ENCODE measurements at regions not wholly inside any gene's neighbourhood (a gene's known extent, or its start where the extent isn't known, plus 50 kb on each side); places are given as distances from the start of the nearest gene placed in this dataset.
"Not testable (repeated sequence)": the region's sequence is repeated elsewhere in the genome, so short reads cannot be mapped to it uniquely, and the experiment has no call there.

DNA sequence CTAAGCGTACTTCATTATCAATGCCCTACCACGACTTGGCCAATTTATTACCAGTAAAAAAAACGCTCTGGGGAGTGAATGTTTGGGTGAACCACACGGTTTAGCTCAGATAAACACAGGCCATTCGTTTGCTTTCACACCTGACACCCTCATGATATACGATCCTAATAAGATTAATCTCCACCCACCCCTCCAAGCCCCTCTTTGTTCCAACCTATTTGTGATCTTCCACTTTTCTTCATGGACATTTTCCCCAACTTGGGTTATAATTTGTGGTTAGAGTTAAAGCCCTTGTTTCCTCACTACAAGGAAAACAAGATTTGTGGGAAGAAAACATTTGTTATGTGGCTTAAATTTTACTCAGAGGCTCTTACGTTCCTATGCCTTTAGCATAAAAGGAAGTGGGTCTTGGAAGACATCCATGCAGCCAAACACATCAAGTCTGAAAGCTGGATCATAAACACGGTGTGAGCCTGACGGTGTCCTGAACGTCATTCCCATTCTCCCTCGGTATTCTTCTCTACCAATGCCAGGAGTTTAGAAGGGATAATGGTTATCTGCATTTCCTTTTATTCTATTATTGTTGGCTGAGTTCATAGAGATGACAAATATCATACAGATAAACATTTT is 518.9 kb downstream of the NR2F2 start:
- H3K79me2 ChIP-seq (ENCODE audit: control insufficient read depth, insufficient read depth, low read length, unreplicated experiment): no peaks in the 10 kb centered on the region
- peak overlapping the region; percentile 63 for H3K27ac ChIP-seq (ENCODE audit: low read depth, low read length)
- H3K4me1 ChIP-seq (ENCODE audit: control insufficient read depth, insufficient read depth, low read length, unreplicated experiment): peaks cover 34% of the 10 kb centered on the region
- H2AFZ ChIP-seq (ENCODE audit: low read length, unreplicated experiment): peak overlapping the region; percentile 67
- H3K36me3 ChIP-seq (ENCODE audit: insufficient read depth, low read length): no peaks in the 10 kb centered on the region
- H3K4me3 ChIP-seq (ENCODE audit: low read depth, low read length): no peak overlapping the region
- H3K27me3 ChIP-seq (ENCODE audit: insufficient read depth, low read length): no peaks in the 10 kb centered on the region

DNA sequence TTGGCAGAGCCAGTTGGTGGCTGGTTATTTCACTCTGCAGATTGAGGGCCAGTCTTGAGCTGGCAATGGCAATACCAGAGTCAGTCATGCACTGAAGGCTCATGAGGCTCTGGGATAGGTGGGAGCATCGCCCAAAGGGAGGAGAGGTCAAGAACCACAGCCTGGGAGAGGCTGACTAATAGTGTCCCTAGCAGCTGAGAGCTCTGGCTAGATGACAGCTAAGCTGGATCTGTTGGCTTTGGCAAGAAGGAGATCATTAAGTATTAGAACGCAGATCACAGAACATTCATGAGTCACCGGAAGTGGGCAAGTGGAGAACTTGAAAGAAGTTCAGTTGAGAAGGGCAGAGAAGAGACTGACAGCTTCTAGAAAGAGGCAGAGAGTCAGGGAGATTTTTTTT is 521.1 kb downstream of the NR2F2 start:
- Histone ChIP-seq H3K4me1 (ENCODE audit: control insufficient read depth, insufficient read depth, low read length, unreplicated experiment) (peaks cover 34% of the 10 kb centered on the region), H3K4me3 (ENCODE audit: low read depth, low read length) (peak overlapping the region; percentile 23; the same call in 1 of the 2 replicates), H3K79me2 (ENCODE audit: control insufficient read depth, insufficient read depth, low read length, unreplicated experiment) (no peaks in the 10 kb centered on the region), H2AFZ (ENCODE audit: low read length, unreplicated experiment) (peak overlapping the region; percentile 10), H3K27ac (ENCODE audit: low read depth, low read length) (peak overlapping the region; percentile 80), H3K36me3 (ENCODE audit: insufficient read depth, low read length) (no peaks in the 10 kb centered on the region), H3K27me3 (ENCODE audit: insufficient read depth, low read length) (no peaks in the 10 kb centered on the region)

DNA sequence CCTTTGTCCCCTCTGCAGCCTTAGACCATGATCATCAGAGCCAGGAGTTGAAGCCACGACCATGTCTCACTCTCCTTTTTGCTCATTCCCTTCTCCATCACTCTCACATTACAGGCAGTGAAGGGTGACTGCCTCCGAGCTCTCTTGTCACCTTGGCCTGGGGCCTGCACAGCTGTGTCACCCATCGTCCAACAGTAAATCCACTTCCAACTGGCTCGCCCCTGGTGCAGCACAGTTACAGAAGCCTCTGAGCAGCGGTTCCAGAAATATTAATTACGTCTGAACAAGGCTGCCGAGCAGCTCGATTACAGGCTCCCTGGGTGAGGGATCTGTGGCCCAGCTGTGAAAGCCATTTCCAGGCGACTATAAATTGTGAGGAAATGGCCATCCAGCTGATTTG is 528.2 kb downstream of the NR2F2 start:
- H3K36me3 ChIP-seq (ENCODE audit: insufficient read depth, low read length): no peaks in the 10 kb centered on the region
- no peaks in the 10 kb centered on the region; the same call in 1 of the 2 replicates for H3K27me3 ChIP-seq (ENCODE audit: insufficient read depth, low read length)
- no peak overlapping the region for H3K4me3 ChIP-seq (ENCODE audit: low read depth, low read length)
- no peak overlapping the region for H2AFZ ChIP-seq (ENCODE audit: low read length, unreplicated experiment)
- no peak overlapping the region for H3K27ac ChIP-seq (ENCODE audit: low read depth, low read length)
- no peaks in the 10 kb centered on the region for H3K79me2 ChIP-seq (ENCODE audit: control insufficient read depth, insufficient read depth, low read length, unreplicated experiment)
- no peaks in the 10 kb centered on the region for H3K4me1 ChIP-seq (ENCODE audit: control insufficient read depth, insufficient read depth, low read length, unreplicated experiment)

DNA sequence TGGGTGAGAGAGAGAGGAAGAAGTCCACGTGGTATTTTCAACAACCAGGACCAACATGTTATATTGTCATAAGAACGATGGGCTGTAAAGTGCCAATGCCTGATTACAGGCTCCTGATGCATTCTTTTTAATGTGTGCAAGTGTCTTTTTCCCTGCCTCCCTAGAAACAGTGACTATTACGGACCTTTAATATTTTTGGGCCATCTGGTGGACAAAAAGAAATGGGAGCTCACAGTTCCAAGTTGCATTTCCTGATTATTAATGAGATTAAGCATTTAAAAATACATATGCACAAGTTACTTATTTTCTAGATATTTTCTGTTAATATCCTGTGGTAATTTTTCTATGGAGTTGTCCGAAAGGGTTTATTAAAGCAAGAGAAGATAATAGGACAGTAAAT is 530.2 kb downstream of the NR2F2 start:
- H3K27me3 ChIP-seq (ENCODE audit: insufficient read depth, low read length): no peaks in the 10 kb centered on the region; the same call in 1 of the 2 replicates
- no peak overlapping the region for H3K4me3 ChIP-seq (ENCODE audit: low read depth, low read length)
- H3K79me2 ChIP-seq (ENCODE audit: control insufficient read depth, insufficient read depth, low read length, unreplicated experiment): no peaks in the 10 kb centered on the region
- H3K4me1 ChIP-seq (ENCODE audit: control insufficient read depth, insufficient read depth, low read length, unreplicated experiment): no peaks in the 10 kb centered on the region
- H3K27ac ChIP-seq (ENCODE audit: low read depth, low read length): no peak overlapping the region
- H3K36me3 ChIP-seq (ENCODE audit: insufficient read depth, low read length): no peaks in the 10 kb centered on the region
- H2AFZ ChIP-seq (ENCODE audit: low read length, unreplicated experiment): no peak overlapping the region

DNA sequence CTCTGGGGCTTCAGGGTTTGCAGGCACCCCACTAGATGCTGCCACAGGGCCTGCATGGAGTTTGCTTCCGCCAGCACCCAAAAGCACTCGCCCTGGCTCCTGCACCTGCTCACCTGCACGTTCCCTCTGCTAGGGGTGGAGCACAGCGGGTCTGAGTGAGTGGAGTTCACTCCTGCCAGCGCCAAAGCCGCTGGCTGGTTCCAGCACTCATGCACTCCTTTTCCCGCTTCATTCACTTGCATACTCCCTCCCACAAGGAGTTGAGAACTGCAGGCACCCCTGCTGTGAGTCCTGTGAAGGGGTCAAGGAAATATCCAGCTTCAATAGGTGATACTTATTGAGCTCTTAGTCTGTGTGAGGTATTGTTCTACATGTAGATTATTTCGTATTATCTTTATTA is 537.5 kb downstream of the NR2F2 start:
- Histone ChIP-seq H3K79me2 (ENCODE audit: control insufficient read depth, insufficient read depth, low read length, unreplicated experiment) (no peaks in the 10 kb centered on the region), H3K27me3 (ENCODE audit: insufficient read depth, low read length) (no peaks in the 10 kb centered on the region; the same call in 1 of the 2 replicates), H3K27ac (ENCODE audit: low read depth, low read length) (no peak overlapping the region), H3K4me1 (ENCODE audit: control insufficient read depth, insufficient read depth, low read length, unreplicated experiment) (peaks cover 13% of the 10 kb centered on the region), H3K4me3 (ENCODE audit: low read depth, low read length) (no peak overlapping the region), H2AFZ (ENCODE audit: low read length, unreplicated experiment) (no peak overlapping the region), H3K36me3 (ENCODE audit: insufficient read depth, low read length) (no peaks in the 10 kb centered on the region)

DNA sequence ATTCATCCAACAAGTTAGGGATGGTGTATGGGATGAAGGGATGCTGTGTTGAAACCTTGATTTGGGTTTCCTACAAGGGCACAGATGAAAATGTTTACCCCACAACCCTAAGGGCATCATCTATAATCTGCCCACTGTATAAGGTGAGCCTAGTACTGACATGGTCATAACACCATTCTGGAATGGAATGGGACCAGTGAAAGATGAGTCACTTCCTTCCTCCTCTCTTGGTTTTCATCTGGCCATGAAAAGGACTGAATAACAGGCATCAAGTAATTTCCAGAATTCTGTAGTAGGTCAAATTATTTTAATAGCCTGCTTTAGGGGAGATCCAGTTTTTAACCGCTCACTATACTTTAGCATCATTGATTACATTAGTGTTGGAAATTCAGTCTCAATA is 538.6 kb downstream of the NR2F2 start:
- H3K27me3 ChIP-seq (ENCODE audit: insufficient read depth, low read length): no peaks in the 10 kb centered on the region
- H2AFZ ChIP-seq (ENCODE audit: low read length, unreplicated experiment): no peak overlapping the region
- H3K4me1 ChIP-seq (ENCODE audit: control insufficient read depth, insufficient read depth, low read length, unreplicated experiment): peaks cover 13% of the 10 kb centered on the region
- no peaks in the 10 kb centered on the region for H3K79me2 ChIP-seq (ENCODE audit: control insufficient read depth, insufficient read depth, low read length, unreplicated experiment)
- H3K36me3 ChIP-seq (ENCODE audit: insufficient read depth, low read length): no peaks in the 10 kb centered on the region
- no peak overlapping the region for H3K27ac ChIP-seq (ENCODE audit: low read depth, low read length)
- H3K4me3 ChIP-seq (ENCODE audit: low read depth, low read length): no peak overlapping the region

DNA sequence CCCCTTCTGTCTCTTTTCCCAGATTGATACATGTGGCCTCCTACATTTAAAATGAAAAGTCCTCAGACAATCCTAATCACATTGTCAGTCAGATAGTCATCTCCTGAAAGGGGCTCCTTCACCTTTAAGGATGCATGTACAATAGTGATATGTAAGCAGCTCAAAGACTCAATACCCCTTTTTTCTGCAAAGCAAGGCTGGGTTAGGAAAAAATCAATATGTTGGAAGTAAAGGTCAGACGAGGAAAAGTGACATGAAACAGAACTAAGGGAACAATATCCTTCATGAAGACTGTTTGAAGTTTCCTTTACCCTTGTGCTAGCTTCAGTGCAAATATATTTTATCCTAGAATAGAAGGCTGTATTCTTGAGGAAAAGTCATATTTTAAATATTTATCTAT is 539.3 kb downstream of the NR2F2 start:
- H3K36me3 ChIP-seq (ENCODE audit: insufficient read depth, low read length): no peaks in the 10 kb centered on the region
- no peak overlapping the region for H3K4me3 ChIP-seq (ENCODE audit: low read depth, low read length)
- H3K27me3 ChIP-seq (ENCODE audit: insufficient read depth, low read length): no peaks in the 10 kb centered on the region
- peaks cover 13% of the 10 kb centered on the region for H3K4me1 ChIP-seq (ENCODE audit: control insufficient read depth, insufficient read depth, low read length, unreplicated experiment)
- no peak overlapping the region for H2AFZ ChIP-seq (ENCODE audit: low read length, unreplicated experiment)
- H3K27ac ChIP-seq (ENCODE audit: low read depth, low read length): no peak overlapping the region
- H3K79me2 ChIP-seq (ENCODE audit: control insufficient read depth, insufficient read depth, low read length, unreplicated experiment): no peaks in the 10 kb centered on the region

DNA sequence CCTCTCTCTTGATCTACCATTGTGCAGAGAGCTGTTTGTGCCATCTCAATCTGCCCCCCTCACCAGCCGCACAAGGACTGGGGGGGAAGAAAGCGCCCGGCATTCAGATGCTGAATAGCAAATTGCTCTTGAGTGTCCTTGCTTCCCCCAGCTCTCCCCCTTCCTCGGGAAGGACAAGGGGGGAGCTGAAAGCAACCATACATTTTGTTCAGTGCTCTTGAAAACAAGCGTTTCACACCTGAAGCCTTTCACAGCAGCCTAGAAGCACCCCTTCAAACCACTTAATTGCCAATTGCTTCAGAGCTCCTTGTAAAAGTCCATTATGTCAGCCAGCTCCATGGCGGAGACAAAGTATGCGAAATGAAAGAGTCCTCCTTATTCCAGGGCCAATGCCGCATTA is 540.1 kb downstream of the NR2F2 start:
- H2AFZ ChIP-seq (ENCODE audit: low read length, unreplicated experiment): no peak overlapping the region
- H3K79me2 ChIP-seq (ENCODE audit: control insufficient read depth, insufficient read depth, low read length, unreplicated experiment): no peaks in the 10 kb centered on the region
- H3K27ac ChIP-seq (ENCODE audit: low read depth, low read length): no peak overlapping the region
- peaks cover 13% of the 10 kb centered on the region for H3K4me1 ChIP-seq (ENCODE audit: control insufficient read depth, insufficient read depth, low read length, unreplicated experiment)
- H3K27me3 ChIP-seq (ENCODE audit: insufficient read depth, low read length): no peaks in the 10 kb centered on the region
- H3K4me3 ChIP-seq (ENCODE audit: low read depth, low read length): no peak overlapping the region
- no peaks in the 10 kb centered on the region for H3K36me3 ChIP-seq (ENCODE audit: insufficient read depth, low read length)

DNA sequence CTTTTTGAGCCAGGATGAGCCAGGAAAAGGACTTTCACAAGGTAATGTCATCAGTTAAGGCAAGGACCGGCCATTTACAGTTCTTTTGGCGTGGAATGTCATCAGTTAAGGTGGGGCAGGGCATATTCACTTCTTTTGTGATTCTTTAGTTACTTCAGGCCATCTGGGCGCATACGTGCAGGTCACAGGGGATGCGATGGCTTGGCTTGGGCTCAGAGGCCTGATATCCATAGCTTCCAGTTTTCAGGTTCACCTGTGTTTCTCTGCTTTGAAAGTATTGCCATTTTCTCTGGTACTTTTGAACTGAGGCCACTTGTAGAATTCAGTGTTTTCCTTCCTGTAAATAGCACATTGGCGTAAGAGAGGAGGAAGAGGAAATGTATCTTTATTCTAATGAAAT is 546.9 kb downstream of the NR2F2 start:
- not testable (repeated sequence) for H3K79me2 ChIP-seq (ENCODE audit: control insufficient read depth, insufficient read depth, low read length, unreplicated experiment); H2AFZ ChIP-seq (ENCODE audit: low read length, unreplicated experiment); H3K27ac ChIP-seq (ENCODE audit: low read depth, low read length); H3K4me1 ChIP-seq (ENCODE audit: control insufficient read depth, insufficient read depth, low read length, unreplicated experiment); H3K27me3 ChIP-seq (ENCODE audit: insufficient read depth, low read length); H3K4me3 ChIP-seq (ENCODE audit: low read depth, low read length); H3K36me3 ChIP-seq (ENCODE audit: insufficient read depth, low read length)

DNA sequence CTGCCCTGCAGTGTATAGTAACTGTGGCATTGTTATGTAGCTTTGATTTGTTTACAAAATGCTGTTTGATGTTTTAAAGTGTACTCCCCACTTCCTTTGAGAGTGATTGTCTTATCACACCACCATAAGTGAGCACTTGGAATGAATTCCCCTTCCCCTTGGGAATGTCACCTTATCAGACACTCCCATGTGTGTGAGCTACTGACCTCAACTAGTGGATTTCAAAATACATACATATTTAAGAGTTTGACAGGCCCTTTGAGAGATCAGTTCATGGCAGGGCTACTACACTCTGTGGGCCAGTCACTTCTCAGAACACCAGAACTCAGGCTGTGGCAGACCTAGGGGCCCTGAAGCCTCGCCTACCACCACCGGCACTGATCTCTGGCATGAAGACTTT is 547.6 kb downstream of the NR2F2 start:
- Histone ChIP-seq H3K79me2 (ENCODE audit: control insufficient read depth, insufficient read depth, low read length, unreplicated experiment) (no peaks in the 10 kb centered on the region), H3K27me3 (ENCODE audit: insufficient read depth, low read length) (no peaks in the 10 kb centered on the region), H2AFZ (ENCODE audit: low read length, unreplicated experiment) (no peak overlapping the region), H3K27ac (ENCODE audit: low read depth, low read length) (no peak overlapping the region), H3K4me1 (ENCODE audit: control insufficient read depth, insufficient read depth, low read length, unreplicated experiment) (no peaks in the 10 kb centered on the region), H3K4me3 (ENCODE audit: low read depth, low read length) (no peak overlapping the region), H3K36me3 (ENCODE audit: insufficient read depth, low read length) (no peaks in the 10 kb centered on the region)

DNA sequence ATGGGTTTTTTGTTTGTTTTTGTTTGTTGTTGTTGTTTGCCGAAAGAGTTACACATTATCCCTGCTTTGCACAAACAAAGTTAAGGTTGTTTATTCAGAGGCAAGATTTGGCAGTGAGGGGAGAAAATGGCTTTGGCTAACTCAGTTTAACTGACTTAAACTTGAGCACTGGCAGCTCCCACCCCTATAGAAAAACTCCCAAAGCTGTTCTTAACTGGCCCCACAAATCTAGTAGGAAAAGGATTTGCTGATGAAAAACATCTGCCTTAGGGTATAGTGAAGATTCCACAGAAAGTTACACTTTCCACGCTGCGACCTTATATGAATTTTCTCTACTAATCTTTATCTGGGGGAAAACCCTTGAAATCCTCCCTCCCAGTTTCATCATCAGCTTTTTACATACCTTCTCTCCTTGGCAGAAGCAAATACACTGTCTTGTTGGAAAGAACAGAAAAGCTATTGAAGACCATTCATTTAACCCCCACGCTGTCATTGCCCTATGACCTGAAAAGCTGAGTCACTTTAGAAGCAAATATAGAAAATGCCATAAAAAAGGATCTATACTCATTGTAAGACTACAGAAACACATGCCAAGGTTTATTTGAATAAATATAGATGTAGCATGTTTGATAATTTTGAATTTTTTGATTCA is 551.7 kb downstream of the NR2F2 start:
- Histone ChIP-seq H3K27me3 (ENCODE audit: insufficient read depth, low read length) (no peaks in the 10 kb centered on the region), H3K79me2 (ENCODE audit: control insufficient read depth, insufficient read depth, low read length, unreplicated experiment) (no peaks in the 10 kb centered on the region), H3K27ac (ENCODE audit: low read depth, low read length) (no peak overlapping the region), H2AFZ (ENCODE audit: low read length, unreplicated experiment) (no peak overlapping the region), H3K36me3 (ENCODE audit: insufficient read depth, low read length) (no peaks in the 10 kb centered on the region), H3K4me1 (ENCODE audit: control insufficient read depth, insufficient read depth, low read length, unreplicated experiment) (no peaks in the 10 kb centered on the region), H3K4me3 (ENCODE audit: low read depth, low read length) (no peak overlapping the region)
